WTC11 (cell line): ENCODE measurements at regions not wholly inside any gene's neighbourhood (a gene's known extent, or its start where the extent isn't known, plus 50 kb on each side); places are given as distances from the start of the nearest gene placed in this dataset.

Source experiments
- ATAC-seq: fragments of 200-7000 bp; cut with Tn5 transposase; 2 replicates; pipeline ENCODE4 v1.10.0; 2021; ENCODE audit warnings: mild to moderate bottlenecking, moderate library complexity
- CTCF ChIA-PET: fragments of 300-600 bp; sonication (Branson Sonifier 250); formaldehyde crosslinking; loops from one replicate; lab custom pipeline; 2021; ENCODE audit warnings: antibody characterized with exemption; lab: Charles Lee
- POLR2A ChIA-PET: fragments of 350-600 bp; sonication (Branson Sonifier 250); formaldehyde crosslinking; loops from one replicate; lab custom pipeline; 2021; ENCODE audit warnings: antibody characterized with exemption; lab: Charles Lee
- DNase-seq: peaks from one replicate; pipeline ENCODE4 v3.0.0; 2021; ENCODE audit warnings: low spot score
- H3K27ac Mint-ChIP-seq: 2 replicates; pipeline ENCODE4 v1.8.0; 2021; ENCODE audit warnings: mixed read lengths
- H3K27me3 Mint-ChIP-seq: 2 replicates; pipeline ENCODE4 v1.8.0; 2021; ENCODE audit warnings: low read depth, mild to moderate bottlenecking, moderate library complexity, mixed read lengths
- H3K36me3 Mint-ChIP-seq: 2 replicates; pipeline ENCODE4 v1.8.0; 2021; ENCODE audit warnings: mixed read lengths
- H3K4me1 Mint-ChIP-seq: 2 replicates; pipeline ENCODE4 v1.8.0; 2022; ENCODE audit warnings: mixed read lengths
- H3K4me3 Mint-ChIP-seq: 2 replicates; pipeline ENCODE4 v1.8.0; 2021; ENCODE audit warnings: mild to moderate bottlenecking, moderate library complexity, mixed read lengths
- H3K9me3 Mint-ChIP-seq: 2 replicates; pipeline ENCODE4 v1.8.0; 2021; ENCODE audit warnings: mixed read lengths
- CDX4 ChIP-seq: fragments of 250-450 bp; sonication (Bioruptor Pico); IDR thresholded peaks from 2 replicates; pipeline ENCODE4 v1.9.0; 2021; ENCODE audit warnings: moderate library complexity, mild to moderate bottlenecking, inconsistent platforms, borderline replicate concordance
- FOXJ3 ChIP-seq: sonication (generic); formaldehyde crosslinking; IDR thresholded peaks from 2 replicates; pipeline ENCODE4 v1.9.0; 2021; ENCODE audit warnings: missing genetic modification reagents, mild to moderate bottlenecking, borderline replicate concordance
- GTF2I ChIP-seq: fragments of 250-450 bp; sonication (Bioruptor Pico); conservative IDR thresholded peaks from 2 replicates; pipeline ENCODE4 v1.4.0; 2021; ENCODE audit warnings: mild to moderate bottlenecking
- KAT7 ChIP-seq: sonication (generic); formaldehyde crosslinking; IDR thresholded peaks from 2 replicates; pipeline ENCODE4 v1.8.1; 2023; ENCODE audit warnings: missing genetic modification reagents, mild to moderate bottlenecking, borderline replicate concordance
- MLX ChIP-seq: sonication (generic); formaldehyde crosslinking; IDR thresholded peaks from 2 replicates; pipeline ENCODE4 v1.8.1; 2023; ENCODE audit warnings: mild to moderate bottlenecking, missing genetic modification reagents, moderate library complexity
- MXD4 ChIP-seq: fragments of 250-450 bp; sonication (Bioruptor Pico); IDR thresholded peaks from 2 replicates; pipeline ENCODE4 v1.8.0; 2021; ENCODE audit warnings: mild to moderate bottlenecking, moderate library complexity, borderline replicate concordance
- RORB ChIP-seq: fragments of 250-450 bp; sonication (Bioruptor Pico); IDR thresholded peaks from 2 replicates; pipeline ENCODE4 v1.9.0; 2021; ENCODE audit warnings: mild to moderate bottlenecking
- SMAD4 ChIP-seq: sonication (generic); formaldehyde crosslinking; IDR thresholded peaks from 2 replicates; pipeline ENCODE4 v1.8.0; 2022; ENCODE audit warnings: mild to moderate bottlenecking, missing genetic modification reagents
- TP53 ChIP-seq: sonication (generic); formaldehyde crosslinking; IDR thresholded peaks from 2 replicates; pipeline ENCODE4 v1.8.1; 2023; ENCODE audit warnings: mild to moderate bottlenecking, missing genetic modification reagents
- ZNF121 ChIP-seq: sonication (generic); formaldehyde crosslinking; IDR thresholded peaks from 2 replicates; pipeline ENCODE4 v1.8.0; 2023; ENCODE audit warnings: missing genetic modification reagents
- ZNF263 ChIP-seq: sonication (generic); formaldehyde crosslinking; IDR thresholded peaks from 2 replicates; pipeline ENCODE4 v1.8.1; 2022; ENCODE audit warnings: low read depth, mild to moderate bottlenecking, moderate library complexity, missing genetic modification reagents
- TF ChIP-seq, protein P1 (sequence below): sonication (generic); formaldehyde crosslinking; IDR thresholded peaks from 2 replicates; pipeline ENCODE4 v1.8.0; 2023; ENCODE audit warnings: mild to moderate bottlenecking, missing genetic modification reagents
- TF ChIP-seq, protein P2 (sequence below): sonication (generic); formaldehyde crosslinking; IDR thresholded peaks from 2 replicates; pipeline ENCODE4 v1.8.1; 2022; ENCODE audit warnings: low read depth, missing genetic modification reagents, borderline replicate concordance
- TF ChIP-seq, protein P3 (sequence below): sonication (generic); formaldehyde crosslinking; conservative IDR thresholded peaks from 2 replicates; pipeline ENCODE4 v1.8.1; 2023; ENCODE audit warnings: mild to moderate bottlenecking, low read depth, missing genetic modification reagents, moderate library complexity

GRCh38 chr16:72277749-72278148, 105.8 kb upstream of the PMFBP1 start (continued):
- no peak for TF ChIP-seq FOXJ3 (CRISPR knock-in tag)
- TF ChIP-seq CDX4 (CRISPR knock-in tag) = no peak
- TF ChIP-seq ZNF263 = no peak
- TF ChIP-seq, protein P1, sequence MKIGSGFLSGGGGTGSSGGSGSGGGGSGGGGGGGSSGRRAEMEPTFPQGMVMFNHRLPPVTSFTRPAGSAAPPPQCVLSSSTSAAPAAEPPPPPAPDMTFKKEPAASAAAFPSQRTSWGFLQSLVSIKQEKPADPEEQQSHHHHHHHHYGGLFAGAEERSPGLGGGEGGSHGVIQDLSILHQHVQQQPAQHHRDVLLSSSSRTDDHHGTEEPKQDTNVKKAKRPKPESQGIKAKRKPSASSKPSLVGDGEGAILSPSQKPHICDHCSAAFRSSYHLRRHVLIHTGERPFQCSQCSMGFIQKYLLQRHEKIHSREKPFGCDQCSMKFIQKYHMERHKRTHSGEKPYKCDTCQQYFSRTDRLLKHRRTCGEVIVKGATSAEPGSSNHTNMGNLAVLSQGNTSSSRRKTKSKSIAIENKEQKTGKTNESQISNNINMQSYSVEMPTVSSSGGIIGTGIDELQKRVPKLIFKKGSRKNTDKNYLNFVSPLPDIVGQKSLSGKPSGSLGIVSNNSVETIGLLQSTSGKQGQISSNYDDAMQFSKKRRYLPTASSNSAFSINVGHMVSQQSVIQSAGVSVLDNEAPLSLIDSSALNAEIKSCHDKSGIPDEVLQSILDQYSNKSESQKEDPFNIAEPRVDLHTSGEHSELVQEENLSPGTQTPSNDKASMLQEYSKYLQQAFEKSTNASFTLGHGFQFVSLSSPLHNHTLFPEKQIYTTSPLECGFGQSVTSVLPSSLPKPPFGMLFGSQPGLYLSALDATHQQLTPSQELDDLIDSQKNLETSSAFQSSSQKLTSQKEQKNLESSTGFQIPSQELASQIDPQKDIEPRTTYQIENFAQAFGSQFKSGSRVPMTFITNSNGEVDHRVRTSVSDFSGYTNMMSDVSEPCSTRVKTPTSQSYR = no peak
- no peak for TF ChIP-seq ZNF121 (CRISPR knock-in tag)

GRCh38 chr16:72271699-72272240, 99.8 kb upstream of the PMFBP1 start:
- CTCF ChIA-PET = interaction anchor here (1.2 to 1.5 kb wide), 2 partner anchors 13 to 129 kb away, joined by 3 to 4 read pairs; no protein-coding TSS in a partner anchor
- DNase-seq (no peak), ATAC-seq (no peak)
- Mint-ChIP-seq H3K9me3 (peaks cover 5% of the 10 kb centered on the region), H3K4me1 (peaks cover 2% of the 10 kb centered on the region; the same call in 1 of the 2 replicates), H3K4me3 (no peak overlapping the region), H3K36me3 (no peaks in the 10 kb centered on the region; the same call in 1 of the 2 replicates), H3K27me3 (no peaks in the 10 kb centered on the region), H3K27ac (no peak overlapping the region)
- POLR2A ChIA-PET = no interaction called here
- TF ChIP-seq MXD4 (no peak), GTF2I (CRISPR knock-in tag) (no peak), SMAD4 (CRISPR knock-in tag) (no peak), CDX4 (CRISPR knock-in tag) (no peak), MLX (CRISPR knock-in tag) (no peak), TP53 (no peak)
- TF ChIP-seq, protein P2, sequence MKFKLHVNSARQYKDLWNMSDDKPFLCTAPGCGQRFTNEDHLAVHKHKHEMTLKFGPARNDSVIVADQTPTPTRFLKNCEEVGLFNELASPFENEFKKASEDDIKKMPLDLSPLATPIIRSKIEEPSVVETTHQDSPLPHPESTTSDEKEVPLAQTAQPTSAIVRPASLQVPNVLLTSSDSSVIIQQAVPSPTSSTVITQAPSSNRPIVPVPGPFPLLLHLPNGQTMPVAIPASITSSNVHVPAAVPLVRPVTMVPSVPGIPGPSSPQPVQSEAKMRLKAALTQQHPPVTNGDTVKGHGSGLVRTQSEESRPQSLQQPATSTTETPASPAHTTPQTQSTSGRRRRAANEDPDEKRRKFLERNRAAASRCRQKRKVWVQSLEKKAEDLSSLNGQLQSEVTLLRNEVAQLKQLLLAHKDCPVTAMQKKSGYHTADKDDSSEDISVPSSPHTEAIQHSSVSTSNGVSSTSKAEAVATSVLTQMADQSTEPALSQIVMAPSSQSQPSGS (CRISPR knock-in tag) = no peak
- TF ChIP-seq, protein P3, sequence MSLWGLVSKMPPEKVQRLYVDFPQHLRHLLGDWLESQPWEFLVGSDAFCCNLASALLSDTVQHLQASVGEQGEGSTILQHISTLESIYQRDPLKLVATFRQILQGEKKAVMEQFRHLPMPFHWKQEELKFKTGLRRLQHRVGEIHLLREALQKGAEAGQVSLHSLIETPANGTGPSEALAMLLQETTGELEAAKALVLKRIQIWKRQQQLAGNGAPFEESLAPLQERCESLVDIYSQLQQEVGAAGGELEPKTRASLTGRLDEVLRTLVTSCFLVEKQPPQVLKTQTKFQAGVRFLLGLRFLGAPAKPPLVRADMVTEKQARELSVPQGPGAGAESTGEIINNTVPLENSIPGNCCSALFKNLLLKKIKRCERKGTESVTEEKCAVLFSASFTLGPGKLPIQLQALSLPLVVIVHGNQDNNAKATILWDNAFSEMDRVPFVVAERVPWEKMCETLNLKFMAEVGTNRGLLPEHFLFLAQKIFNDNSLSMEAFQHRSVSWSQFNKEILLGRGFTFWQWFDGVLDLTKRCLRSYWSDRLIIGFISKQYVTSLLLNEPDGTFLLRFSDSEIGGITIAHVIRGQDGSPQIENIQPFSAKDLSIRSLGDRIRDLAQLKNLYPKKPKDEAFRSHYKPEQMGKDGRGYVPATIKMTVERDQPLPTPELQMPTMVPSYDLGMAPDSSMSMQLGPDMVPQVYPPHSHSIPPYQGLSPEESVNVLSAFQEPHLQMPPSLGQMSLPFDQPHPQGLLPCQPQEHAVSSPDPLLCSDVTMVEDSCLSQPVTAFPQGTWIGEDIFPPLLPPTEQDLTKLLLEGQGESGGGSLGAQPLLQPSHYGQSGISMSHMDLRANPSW (CRISPR knock-in tag) = no peak

GRCh38 chr16:72270531-72270930, 98.6 kb upstream of the PMFBP1 start:
- DNase-seq = no peak
- H3K27me3 Mint-ChIP-seq = no peaks in the 10 kb centered on the region
- CTCF ChIA-PET = no interaction called here
- H3K9me3 Mint-ChIP-seq = peaks cover 5% of the 10 kb centered on the region
- ATAC-seq = no peak
- POLR2A ChIA-PET = interaction anchor here (1.1 kb wide), 1 partner anchor 91 kb away, joined by 3 read pairs; no protein-coding TSS in a partner anchor
- 0 out of 2 replicates have a peak, but pooled peaks have one; percentile 27 for TF ChIP-seq RORB (CRISPR knock-in tag)
- TF ChIP-seq KAT7 (CRISPR knock-in tag) = no peak
- TF ChIP-seq ZNF263 = no peak
- no peak overlapping the region for H3K4me3 Mint-ChIP-seq
- no peak overlapping the region for H3K27ac Mint-ChIP-seq
- H3K36me3 Mint-ChIP-seq = no peaks in the 10 kb centered on the region; the same call in 1 of the 2 replicates
- H3K4me1 Mint-ChIP-seq = peaks cover 2% of the 10 kb centered on the region; the same call in 1 of the 2 replicates
